GM18498 (cell line): ENCODE measurements at regions not wholly inside any gene's neighbourhood (a gene's known extent, or its start where the extent isn't known, plus 50 kb on each side); places are given as distances from the start of the nearest gene placed in this dataset.
"Not testable (repeated sequence)": the region's sequence is repeated elsewhere in the genome, so short reads cannot be mapped to it uniquely, and the experiment has no call there.

ENCODE experiments used
- ATAC-seq: cut with Tn5 transposase; IDR thresholded peaks from one replicate; pipeline ENCODE4 v1.9.1; 2021; ENCODE audit warnings: mild to moderate bottlenecking, moderate library complexity; ENCODE audit not compliant: unreplicated experiment

DNA sequence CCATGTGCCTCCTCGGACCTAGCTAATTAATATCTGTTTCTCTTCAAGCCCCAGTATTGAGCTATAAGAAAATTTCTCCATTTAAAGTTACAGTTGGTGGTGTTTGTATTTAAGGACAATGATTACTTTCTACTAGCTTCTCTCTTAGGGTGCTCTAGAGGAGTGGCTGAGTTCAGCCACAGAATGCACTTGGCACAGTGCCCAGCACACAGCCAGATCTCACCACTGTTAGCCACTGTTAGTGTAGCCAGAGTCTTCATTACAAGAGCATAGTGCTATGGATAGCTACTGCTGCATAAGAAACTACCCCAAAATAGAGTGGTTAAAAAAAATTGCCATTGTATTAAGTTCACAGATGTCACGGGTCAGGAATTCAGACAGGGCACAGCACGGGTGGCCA lies 421.3 kb downstream of the BCOR start:
- no peak for ATAC-seq

DNA sequence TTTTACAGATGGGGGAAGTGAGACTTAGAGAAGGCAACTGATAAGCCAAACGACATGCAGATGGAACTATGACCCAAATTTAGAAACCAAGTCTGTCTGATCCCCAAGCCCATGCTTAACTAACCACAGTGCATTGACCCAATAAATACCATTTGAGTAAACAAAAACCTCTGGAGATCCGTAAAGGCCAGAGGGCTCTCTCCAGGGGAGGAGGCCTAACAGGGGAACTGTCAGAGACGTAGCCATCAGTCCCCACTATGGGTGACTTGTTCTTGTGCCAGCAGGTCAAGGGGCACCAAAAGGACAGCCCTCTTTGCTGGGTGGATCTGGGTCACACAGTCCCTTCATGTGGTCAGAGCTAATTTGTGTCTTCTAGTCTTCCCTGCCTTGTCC lies 420.2 kb downstream of the BCOR start:
- ATAC-seq, result no peak

DNA sequence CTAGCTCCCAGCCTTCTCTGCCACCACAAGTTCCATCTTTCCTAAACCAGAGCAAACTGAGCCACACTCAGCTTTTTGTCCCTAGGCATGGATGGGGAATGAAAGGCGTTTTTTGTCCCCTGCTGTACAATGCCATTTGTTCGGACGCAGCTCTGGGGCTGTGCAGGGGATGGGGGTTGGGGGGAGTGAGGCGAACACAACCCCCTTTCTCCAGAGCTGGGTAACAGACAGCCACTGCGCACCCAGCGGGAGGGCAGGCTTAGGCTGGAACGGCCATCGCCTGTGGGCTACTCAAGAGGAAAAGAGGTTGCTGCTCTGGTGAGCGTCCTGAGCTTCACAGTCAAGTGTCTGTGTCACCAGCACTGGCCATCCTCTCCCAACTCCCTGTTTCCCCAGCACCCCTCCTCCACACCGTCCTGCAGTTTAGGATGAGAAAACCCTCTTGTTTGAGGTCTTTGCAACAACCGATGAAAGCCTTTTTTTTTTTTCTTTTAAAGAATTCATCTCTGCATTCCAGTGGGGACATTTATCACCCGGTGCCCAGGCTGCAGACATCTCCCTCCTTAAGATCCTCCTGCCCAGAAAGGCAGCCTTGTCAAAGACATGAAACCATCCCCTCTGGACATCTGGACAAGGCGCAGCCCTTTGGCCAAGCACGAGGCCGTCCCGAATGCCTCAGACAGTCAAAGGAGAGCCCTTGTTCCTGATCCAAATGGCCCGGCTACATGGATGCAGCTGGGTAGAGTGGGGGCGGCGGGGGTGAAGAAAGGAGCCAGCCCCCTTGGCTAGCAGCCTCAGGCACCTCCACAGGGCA lies 419.6 kb downstream of the BCOR start:
- no peak for ATAC-seq

DNA sequence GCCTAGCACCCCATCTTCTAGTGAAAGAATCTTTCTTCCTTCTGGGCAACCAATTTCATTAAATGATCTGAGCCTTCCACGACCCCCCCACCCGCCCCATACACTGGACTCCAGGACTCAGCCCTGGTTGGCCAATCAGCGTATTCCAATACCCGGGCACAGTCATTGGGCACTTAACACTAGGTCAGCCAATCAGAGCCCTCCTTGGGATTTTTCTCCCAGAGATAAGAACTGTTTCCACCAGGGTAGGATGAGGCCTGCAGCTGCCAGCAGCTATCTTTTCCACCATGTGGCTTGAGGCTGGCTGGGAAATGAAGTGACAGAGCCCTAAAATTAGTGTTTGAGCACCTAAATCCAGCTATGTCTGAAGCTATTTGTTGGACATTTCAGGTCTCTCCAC lies 418.8 kb downstream of the BCOR start:
- no peak for ATAC-seq

DNA sequence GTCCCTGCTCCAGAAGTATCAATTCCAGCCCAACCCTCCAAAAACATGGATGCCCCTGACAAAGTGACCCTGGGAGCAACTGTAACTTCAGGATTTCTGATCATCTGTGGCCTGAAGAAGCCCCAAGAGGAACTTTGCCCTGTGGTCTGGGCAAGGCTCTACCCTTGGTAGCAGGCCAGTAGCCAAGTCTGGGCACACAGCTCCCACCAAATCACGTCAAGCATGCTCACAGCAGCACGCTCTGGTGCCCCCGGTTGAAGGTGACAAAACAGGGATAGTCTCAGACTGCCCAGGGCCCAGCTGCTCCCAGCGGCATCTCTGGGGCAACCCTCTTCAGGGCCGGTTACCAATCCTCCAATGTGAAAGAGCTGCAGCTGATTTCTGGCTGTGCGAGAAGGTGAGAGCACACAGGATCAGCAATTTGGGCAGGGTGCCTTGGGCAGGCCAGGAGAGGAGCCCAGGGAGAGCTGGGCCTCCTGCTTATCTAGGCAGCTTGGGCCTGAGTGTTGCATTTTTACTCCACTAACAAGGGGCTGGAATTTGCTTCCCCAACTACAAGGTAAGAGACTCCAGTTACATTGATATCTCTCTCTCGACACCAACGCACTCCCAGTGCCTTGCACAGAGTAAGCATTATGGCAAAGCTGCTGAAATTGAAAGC lies 418.1 kb downstream of the BCOR start:
- no peak for ATAC-seq

DNA sequence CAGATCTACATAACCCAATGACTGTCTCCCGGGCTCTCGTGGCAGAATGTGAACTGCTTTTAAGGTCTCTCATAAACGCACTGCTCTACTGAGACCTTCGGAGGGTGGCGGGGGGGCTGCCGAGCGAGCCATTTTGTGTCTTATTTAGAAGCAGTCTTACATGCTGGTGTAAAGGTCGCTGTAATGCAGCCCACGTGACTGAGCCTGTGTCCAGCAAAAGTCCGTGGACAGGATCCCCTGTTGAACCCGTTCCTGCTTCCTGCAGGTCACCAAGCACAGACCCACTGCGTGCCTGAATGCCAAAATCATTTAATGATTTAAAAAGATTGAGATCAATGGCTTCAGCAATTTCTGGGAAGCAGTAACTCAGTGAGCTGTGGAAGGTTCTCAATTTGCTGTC lies 415.9 kb downstream of the BCOR start:
- ATAC-seq, result no peak

DNA sequence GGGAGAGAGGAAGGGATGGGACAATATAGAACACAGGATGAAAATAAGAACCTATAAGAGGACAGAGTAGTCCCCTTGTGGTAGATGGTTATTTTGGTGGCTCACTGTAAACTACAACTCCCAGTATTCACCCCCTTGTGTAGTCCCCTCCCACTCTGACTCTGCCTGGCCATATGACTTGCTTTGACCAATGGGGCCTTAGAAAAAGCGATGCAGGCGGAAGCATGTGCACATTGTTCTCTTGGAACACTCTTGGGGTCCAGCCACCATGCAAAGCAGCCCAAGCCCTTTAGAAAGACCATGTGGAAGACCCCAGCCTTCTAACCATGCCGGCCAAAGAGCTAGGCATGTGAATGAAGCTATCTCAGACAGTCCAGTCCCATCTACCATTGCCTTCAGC lies 415.0 kb downstream of the BCOR start:
- ATAC-seq, result no peak

DNA sequence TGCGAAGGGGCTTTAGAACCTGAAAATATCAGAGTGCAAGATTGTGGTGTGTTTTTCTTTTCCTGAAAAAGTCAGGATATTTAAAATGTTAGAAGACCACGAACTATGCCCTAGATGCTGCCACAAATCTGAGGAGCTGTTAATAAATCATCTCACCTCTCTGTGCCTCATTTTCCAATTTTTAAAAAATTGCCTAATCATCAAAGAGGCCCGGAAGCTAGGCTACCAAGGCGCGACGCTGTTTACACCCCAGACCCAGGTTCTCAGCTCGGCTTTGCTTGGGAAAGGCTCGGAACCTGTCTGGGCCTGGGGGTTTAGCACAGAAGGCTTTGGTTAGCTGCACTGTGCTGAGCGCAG lies 409.6 kb downstream of the BCOR start:
- ATAC-seq, result no peak

DNA sequence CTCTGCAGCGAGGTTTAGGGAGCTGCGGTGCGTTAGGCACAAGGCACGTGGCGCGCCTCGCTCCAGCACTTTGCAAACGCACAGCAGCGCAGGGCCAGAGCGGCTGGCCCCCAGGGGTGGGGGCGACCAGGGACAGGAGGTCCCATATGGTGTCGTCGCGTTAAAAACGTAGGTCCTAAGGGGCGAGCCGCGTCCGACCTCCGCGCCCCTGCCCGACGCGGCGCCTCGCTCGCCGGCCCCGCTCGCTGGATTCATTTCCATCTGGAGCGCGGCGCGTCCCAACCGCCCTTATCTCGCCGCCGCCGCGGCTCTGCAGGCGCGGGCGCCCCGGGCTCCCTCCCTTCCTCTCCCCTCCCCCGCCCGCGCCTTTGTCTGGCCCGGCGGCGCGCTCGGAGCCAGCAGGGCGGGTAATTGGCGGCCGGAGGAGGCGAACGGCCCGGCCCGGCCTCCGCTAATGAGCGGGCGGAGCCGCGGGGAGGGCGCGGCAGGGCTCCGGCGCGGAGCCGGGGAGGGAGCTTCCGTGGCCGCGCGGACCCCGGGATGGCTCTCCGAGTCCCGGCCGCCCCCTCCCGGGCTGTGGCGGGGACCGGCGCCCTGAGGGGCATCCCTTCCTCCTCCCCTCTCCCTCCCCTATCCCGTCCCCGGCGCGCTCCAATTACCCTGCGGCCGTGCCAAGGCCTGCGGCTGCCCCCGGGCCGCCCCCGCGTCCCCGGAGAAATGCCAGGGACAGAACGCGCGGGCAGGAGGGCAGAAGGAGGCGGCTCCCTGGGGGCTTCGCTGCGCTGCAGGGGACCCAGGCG lies 409.0 kb downstream of the BCOR start:
- ATAC-seq, result no peak

DNA sequence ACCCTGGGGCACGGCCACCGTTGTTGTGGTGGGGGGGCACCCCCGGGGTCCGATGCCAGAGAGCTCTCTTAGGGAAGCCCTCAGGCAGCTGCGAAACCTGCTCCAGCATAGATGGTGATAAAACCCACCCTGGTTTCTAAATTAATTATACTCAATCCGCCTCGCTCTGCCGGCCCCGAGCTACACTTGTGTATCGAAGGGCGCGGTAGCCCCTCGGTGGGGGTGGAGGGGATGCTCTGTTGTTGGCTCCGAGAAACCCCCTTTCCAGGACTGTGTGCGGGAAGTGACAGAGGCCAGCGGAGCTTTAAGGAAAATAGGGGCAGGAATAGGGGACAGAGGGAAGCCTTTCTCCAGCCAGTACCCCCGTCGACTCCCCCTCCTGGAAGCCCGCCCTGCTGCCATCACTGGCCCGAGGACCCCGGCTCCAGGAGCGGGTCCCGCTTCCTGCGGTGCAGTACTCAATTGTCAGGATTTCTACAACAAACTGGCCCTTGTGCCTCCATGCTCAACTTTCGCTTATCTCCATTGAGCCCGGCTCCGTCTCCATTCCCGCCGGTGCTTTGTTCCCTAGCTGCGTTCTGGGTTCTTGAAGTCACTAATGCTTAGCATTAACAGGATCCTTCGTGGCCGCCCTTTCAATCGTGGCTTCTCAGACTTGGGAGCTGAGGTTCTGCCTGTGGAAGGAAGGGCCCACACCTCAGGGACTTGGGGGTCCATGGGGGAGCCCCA lies 408.2 kb downstream of the BCOR start:
- no peak for ATAC-seq

DNA sequence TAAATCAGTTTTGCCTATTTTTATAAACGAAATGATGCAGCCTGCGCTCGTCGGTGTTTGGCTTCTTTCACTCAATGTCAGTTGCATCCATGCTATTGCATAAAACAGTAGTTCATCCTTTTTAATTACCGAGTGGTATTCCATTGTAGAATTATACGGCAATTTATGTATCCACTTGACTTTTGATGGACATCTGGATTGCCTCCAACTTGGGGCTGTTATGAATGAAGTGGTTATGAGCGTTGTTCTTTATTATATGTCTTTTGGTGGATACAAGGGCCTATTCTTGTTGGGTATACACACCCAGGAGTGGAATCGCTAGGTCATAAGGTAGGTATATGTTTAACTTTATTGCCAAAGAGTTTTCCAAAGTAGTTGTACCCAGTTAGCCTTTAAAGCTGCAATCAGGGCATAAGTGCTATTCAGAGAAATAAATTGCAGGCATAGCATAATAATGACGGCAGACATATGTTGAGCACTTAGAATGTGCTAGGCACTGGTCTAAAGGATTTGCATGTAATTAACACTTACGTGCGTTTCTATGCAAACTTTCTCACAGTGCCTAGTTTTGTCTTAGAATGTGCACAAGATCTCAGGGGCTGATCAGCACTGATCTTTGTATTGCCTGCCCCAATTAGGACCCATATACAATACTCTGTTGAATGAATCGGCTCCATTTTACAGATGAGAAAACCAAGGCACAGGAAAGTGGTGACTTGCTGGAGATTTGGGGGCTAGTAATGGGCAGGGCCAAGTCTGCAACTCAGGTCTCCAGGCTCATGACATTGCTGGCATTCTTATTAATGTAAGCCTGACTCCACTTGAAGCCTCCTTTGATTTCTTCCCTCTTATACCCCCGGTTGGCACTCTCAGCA lies 407.0 kb downstream of the BCOR start:
- no peak for ATAC-seq

DNA sequence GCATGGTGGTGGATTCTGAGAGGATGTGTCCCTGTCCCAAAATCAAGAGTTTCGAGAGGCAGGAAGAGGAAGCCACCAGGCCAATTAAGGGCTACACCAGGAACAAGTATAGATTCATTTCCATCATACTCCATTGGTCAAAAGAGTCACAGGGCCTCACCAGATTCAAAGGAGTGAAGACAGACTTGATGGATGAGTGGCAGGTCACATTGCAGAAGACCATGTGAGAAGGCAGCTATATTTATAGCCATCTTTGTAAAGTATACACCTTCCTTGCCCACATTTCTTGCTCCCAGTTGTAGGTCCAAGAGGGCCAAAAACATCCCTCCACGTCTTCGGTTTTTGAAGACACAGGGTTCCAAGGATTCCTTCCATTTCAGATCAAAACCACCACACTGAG lies 406.0 kb downstream of the BCOR start:
- no peak for ATAC-seq

DNA sequence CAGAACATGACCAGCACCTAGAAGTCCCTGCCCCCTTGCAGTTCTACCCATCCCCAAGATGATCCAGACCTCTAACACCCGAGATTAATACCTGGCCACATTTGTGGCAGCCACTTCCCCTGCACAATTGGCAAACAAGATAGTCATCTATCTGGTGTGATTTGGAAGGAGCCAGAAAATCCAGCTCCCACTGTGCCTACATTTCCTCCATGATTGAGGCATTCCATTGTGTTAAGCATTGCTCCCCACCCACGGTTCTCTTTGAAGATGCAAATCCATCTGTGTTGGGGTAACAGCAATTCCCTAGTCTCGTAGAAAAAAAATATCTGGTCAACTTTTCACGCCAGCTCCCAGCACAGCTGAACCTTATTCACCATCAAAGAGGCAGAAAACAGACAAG lies 405.0 kb downstream of the BCOR start:
- ATAC-seq, result no peak

DNA sequence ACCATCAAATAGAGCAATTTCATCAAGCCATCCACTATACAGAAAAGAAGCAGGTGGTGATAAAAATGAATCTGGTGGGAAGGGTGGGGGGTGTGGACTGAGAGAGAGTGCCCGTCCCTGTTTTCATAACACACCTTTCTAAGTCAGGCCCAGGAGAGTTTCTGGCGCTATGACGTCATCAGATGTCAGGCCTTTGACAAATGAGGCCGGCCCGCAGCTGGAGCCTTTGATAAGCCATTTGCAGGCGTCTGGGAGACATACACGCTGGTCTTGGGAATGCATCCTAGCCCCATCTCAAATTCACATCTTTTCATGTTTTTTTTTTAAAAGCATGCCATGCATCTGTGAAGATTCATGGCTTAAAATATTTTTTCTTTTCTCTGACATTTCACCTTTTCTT lies 404.5 kb downstream of the BCOR start:
- no peak for ATAC-seq

DNA sequence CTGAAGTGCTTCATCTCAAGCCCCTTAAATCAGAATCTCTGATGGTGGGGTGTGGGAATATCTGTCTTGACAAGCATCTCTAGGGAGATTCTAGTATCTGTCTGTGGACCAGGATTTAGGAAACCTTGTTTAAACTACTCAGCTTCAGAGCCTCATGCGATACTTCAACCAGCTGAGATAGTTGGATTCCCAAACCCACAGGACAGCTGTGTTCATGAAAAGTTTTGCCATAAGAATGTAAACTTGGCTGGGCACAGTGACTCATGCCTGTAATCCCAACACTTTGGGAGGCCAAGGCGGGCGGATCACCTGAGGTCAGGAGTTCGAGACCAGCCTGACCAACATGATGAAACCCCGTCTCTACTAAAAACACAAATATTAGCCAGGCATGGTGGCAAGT lies 395.1 kb downstream of the BCOR start:
- ATAC-seq, result not testable (repeated sequence)

DNA sequence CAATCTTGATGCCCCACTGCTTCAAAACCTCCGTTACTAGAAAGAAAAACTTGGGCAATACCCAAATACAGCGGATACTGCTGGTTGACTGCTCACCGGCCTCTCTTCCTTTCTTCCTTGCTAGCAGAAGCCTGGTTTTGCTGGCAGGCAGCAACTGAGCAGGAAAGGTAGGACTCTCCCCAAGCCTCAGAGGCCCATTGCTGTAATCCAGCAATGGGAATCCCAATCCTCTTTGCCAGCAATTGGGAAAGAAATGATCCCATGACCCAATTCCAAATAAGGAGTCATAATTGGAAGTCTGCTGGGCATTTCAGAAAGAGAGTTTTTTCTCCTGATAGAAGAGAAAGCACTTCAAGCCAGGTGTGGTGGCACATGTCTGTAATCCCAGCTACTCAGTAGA lies 394.5 kb downstream of the BCOR start:
- ATAC-seq, result no peak

DNA sequence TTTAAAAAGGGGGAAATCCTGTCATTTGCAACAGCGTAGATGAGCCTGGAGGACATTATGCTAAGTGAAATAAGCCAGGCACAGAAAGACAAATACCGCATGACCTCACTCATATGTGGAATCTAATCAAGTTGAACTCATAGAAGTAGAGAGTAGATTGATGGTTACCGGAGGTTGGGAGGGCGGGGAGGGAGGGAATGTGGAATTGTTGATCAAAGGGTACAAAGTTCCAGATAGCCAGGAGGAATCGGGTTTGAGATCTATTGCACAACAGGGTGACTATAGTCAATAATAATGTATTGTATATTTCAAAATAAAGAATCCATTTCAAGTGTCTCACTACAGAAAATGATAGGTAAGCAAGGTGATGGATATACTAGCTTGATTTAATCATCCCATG lies 393.2 kb downstream of the BCOR start:
- no peak for ATAC-seq

DNA sequence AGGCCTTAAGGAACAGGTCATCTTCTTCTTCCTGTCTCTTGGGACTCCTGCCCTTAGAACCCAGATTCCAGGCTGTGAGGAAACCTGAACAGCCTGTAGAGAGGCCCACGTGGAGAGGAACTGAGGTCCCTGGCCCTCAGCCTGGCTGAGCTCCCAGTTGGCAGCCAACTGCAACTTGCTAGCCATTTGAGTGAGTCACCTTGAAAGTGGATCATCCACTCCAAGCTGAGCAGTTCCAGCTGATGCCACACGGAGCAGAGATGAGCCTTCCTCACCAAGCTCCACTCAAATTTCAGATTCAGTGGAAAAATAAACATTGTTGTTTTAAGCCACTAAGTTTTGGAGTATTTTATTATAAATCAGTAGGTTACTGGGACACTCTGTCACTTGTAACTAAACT lies 392.5 kb downstream of the BCOR start:
- ATAC-seq, result no peak

DNA sequence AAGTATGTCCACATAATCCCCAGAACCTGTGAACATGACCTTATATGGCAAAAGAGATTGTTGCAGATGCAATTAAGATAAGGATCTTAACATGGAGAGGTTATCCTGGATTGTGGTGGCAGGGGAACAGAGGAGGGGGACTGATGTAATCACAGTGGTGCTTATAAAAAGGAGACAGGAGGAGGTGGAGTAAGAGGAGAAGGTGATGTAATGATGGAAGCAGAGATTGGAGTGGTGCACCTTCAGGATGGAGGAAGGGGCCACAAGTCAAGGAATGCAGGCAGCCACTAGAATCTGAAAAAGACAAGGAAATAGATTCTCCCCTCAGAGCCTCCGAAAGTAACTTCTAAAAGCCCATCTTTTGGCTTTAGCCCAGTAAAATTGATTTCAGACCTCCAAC lies 388.4 kb downstream of the BCOR start:
- no peak for ATAC-seq

DNA sequence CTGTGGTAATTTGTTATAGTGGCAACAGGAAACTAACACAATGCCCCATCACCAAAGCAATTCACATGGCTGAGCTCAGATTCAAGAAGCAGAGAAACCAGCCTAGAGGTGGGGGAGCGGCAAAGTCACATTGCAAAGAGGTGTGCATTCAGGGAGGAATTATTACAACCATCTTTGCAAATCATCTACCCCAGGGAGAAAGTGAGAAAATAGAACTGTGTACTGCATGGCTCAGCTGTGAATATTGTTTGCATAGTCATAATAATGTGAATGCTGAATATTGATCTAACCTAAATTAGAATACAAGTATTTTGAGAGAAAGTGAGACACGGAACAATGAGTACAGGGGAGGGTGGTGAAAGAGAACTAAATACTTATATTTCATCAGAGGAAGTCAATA lies 387.9 kb downstream of the BCOR start:
- no peak for ATAC-seq
